T47D (cell line): ENCODE measurements at regions not wholly inside any gene's neighbourhood (a gene's known extent, or its start where the extent isn't known, plus 50 kb on each side); places are given as distances from the start of the nearest gene placed in this dataset.
A peak's percentile ranks its signal among the peaks of the same experiment; 100 is the strongest.

ENCODE experiments used
- DNase-seq, 2 experiments: peaks; one replicate each; pipeline versions ENCODE4 v3.0.0 to v3.0.0-alpha.2; 2011 to 2012; ENCODE audit warnings: low read depth in 1 of 2, low spot score in 1 of 2
- JUND ChIP-seq: IDR thresholded peaks from 2 replicates; pipeline ENCODE4 v1.6.1; 2012; ENCODE audit warnings: low read depth
- in situ Hi-C: cut with HindIII; loops from 2 replicates; pipeline ENCODE4 v1.10.0; 2016; ENCODE audit warnings: low sequenced_read_pairs, low pct_unique_long_range_greater_than_20kb

DNA sequence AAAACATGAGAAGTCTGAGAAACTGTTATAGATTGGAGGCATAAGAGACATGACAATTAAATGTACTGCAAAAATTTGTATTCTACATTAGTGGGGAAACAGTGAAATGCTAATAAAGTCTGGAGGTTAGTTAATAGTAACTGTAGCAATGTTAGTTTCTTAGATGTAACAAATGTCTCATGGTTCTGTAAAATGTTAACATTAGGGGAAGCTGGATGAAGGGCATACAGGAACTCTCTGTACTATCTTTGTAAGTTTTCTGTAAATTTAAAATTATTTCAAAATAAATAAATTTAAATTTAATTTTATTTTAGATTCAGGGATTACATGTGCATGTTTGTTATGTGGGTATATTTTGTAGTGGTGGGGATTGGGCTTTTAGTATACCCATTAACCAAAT is 70.0 kb upstream of the IRX6 start:
- TF ChIP-seq JUND: no peak
- no peak for DNase-seq
- in situ Hi-C loops: no loop called here

DNA sequence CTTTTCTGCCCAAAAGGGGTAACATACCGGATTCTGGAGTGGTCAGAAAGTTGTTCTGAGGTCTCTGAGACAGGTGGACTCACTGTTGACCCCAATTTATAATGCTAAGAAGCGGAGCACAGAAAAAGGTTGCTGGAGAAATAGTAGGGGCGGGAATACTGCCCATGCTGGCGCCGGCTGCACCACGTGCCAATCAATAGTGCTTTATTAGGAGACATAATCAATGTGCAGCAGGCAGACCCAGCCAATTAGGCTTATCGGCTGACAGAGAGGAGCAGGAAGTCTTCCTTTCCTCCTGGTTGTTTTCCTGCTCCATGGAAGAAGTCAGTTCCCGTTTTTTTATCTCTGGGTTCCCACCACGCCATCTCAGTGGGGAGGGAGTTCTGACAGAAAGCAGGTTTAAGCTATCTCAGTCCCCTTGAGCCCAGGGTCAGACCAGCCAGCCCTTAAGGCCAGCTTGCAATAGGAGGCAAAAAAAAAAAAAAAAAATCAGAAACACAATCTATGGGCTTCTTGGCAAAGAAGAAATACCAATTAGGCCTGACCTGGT is 68.2 kb upstream of the IRX6 start:
- no peak for DNase-seq
- in situ Hi-C loops: no loop called here
- no peak for TF ChIP-seq JUND

DNA sequence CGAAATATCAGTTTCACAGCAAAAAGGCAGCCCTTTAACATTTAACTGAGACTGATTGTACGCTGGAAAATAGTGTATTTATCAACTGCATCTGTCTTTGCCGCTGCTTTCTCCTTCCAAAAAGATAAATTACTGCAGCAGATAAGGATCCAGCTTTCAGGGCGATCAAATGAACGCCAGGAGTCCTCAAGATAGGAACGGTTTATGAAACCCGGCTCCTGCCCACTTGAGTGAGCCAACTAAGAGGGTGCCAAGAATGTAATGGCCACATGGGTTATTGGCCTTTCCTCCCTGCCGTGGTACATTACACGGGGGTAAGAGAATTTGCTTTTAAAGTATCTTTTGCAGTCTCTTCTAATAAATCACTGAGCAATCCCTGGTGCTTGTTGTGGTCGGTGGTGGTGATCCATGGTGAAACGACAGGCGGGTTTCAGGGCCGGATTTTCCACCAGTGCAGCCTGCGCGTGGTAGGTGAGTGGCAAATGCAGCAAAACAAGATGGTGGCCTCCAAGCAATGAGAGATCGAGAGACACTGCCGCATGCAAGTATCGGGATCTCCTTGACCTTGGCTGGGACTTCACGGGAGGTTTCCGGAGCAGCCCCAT is 67.5 kb upstream of the IRX6 start:
- DNase-seq: no peak
- TF ChIP-seq JUND: no peak
- in situ Hi-C loops: no loop called here

DNA sequence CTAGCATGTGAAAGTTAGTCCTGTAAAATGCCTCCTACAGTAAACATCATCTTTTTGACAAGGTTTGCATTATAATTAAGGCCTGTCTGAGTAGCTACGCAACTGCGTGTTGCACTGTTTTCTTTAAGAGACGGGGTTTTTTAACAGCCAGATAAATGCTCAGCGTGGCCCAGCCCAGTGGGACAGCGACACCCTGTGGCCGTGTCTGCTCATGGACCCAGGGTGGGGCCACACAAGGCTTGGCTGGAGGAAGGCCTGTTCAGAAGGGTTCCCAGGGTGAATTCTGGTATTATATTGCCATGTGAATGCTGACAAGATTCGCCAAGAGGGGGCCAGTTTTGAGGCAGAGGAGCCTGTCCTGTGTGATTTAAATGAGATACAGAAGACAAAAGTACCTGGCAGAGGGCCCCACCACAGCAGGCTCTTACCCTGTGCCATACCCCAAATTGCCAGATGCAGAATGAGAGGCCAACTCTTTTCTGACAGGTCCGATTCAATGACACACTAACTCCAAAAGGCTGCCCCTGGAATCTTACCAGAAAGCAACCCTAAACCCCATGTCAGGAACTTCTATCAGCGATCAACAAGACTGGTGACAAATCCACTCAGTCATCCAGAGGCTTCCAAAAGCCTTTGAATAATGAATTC is 65.9 kb upstream of the IRX6 start:
- peak in 1 of 2 experiments; percentile 74 for DNase-seq
- no peak for TF ChIP-seq JUND
- in situ Hi-C loops: no loop called here

DNA sequence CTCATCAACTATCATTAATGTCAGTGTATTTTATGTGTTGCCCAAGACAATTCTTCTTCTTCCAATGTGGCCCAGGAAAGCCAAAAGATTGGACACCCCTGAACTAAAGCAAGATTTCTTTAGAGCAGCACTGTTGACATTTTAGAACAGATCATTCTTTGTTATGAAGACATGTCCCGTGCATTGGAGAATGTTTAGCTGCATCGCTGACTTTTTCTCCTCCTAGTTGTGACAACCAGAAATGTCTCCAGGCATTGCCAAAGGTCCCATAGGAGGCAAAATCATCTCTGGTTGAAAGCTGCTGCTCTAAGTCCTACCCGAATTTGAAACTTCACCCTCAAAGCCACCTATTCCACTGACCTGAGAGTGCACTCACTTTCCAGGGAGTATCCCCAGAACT is 62.7 kb upstream of the IRX6 start:
- TF ChIP-seq JUND: no peak
- in situ Hi-C loops: no loop called here
- no peak for DNase-seq

DNA sequence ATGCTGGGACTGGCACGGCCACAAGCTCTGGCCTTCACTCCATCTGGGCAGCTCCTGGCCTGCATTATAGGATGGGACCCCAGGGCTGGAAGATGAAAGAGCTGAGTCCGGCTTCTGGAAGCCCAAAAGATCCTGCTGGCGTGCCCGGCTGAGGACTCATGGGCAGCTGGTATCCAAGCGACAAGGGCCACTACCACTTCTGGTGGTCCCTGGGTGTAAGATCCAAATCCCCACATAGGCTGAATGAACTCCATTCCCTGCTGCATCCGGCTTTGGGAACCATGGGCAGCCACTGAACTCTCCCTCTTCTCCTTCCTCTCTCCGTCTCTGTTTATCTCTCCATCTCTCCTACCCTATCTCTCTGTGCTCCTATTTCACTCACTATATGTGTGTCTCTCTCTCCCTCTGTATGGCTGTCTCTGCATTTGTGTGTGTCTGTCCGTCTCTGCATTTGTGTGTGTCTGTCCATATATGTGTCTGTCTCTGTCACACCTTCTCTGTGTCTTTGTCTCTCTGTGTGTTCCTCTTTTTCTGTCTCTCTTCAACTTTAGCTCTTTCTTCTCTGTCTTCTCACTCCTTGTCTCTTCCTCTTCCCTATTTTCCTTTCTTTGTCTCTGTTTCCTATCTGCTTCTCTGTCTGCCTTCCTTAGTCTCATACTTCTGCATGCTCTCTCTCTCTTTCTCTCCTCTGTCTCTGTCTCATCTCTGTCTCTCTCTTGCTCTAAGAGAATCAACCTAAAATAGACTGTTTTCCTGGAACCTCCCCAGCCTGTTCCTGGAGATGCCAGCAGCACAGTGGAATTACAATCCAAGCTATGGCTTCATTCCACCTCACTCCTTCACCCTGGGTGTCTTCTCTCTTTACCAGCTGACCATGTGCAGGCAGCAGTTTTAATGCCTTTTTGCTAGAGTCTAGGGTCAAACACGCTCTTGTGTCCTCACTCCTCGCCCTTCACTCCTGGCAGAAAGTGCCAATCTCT is 60.4 kb upstream of the IRX6 start:
- TF ChIP-seq JUND: no peak
- DNase-seq: no peak
- in situ Hi-C loops: no loop called here

DNA sequence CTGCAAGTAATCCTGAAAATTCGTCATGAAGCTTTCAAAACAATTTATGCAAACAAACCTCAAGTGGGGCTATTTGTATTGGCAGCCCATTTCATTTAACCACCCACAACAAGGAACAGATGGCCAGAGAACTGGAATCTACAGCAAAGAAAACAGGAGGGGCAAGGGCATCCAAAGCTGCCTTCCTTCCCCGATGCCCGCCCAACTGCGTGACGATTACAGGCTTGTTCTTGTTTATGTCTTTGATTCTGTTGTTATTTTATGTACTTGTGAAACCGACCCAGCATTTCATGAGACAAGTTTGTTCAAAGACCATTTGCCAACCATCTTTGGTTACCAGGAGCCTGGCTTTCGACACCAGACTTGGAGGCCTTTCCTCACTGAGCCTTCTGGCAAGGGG is 59.1 kb upstream of the IRX6 start:
- in situ Hi-C loops: no loop called here
- TF ChIP-seq JUND: no peak
- DNase-seq: peak in 1 of 2 experiments; percentile 44

DNA sequence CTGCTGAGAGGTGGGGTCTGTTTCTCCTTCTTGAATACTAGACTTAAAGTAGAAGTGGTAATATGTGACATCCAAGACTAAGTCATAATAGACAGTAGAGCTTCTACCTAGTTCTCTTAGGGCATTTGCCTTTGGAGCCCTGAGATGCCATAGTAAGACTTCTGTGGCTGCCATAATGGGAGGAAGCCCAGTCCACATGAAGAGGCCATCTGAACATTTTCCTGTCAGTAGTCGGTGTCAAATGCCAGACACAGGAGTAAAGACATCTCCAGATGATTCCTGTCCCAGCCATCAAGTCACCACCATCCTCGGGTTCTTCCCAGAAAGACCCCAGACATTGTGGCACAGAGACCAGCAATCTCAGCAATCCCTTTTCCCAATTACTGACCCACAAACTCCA is 58.1 kb upstream of the IRX6 start:
- no peak for TF ChIP-seq JUND
- DNase-seq: no peak
- in situ Hi-C loops: no loop called here

DNA sequence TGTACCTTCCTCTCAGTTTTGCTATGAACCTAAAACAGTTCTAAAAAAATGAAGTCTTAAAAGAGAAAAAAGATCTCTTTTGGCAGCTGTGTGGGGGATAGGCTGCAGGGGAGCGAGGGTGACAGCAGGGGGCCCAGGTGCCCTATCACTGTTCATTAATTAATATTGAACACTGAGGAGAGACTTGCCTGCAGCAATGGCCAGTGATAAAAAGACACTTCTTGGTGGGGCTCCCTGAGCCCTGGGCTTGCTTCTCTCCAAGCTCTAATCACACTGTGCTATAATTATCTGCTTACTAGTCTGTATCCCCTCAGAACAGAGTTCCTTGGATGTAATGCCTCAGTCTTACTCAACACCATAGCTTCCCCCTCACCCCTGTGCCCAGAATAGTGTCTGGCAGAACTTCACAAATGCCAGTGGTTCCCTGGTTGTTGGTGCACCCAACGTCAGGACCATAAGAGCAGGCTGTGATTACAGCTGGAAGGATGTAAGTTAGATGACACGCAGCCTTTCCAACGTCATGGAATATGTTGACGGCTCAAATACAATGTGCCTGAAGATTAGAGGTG is 52.0 kb upstream of the IRX6 start:
- no peak for TF ChIP-seq JUND
- no peak for DNase-seq
- in situ Hi-C loops: no loop called here

DNA sequence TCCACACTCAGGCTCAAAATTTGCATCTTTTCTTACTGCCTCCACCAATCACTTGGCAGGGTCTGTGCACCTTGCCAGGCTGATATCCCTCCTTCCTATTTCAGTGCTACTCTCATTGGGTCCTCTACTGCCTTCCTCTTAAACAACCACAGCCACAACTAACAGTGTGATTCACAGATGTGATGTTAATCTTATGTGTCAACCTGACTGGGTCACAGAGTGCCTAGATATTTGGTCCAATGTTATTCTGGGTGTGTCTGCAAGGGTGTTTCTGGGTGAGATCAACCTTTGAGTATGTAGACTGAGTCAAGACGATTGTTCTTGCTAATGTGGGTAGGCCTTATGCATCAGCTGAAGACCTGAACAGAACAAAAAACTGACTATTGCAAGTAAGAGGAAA is 51.3 kb upstream of the IRX6 start:
- in situ Hi-C loops: no loop called here
- no peak for TF ChIP-seq JUND
- DNase-seq: no peak

GRCh38 chr16:55273356-55273755 is 50.6 kb upstream of the IRX6 start:
- in situ Hi-C loops: no loop called here
- DNase-seq: no peak
- no peak for TF ChIP-seq JUND

- no peak for DNase-seq
- in situ Hi-C loops: no loop called here
- no peak for TF ChIP-seq JUND
These were observed 50.0 kb upstream of the IRX6 start for GRCh38 chr16:55273959-55274358.
